WTC11 (cell line): ENCODE measurements at regions not wholly inside any gene's neighbourhood (a gene's known extent, or its start where the extent isn't known, plus 50 kb on each side); places are given as distances from the start of the nearest gene placed in this dataset.

Experiments used
- ATAC-seq: fragments of 200-7000 bp; cut with Tn5 transposase; 2 replicates; pipeline ENCODE4 v1.10.0; 2021; ENCODE audit warnings: mild to moderate bottlenecking, moderate library complexity
- CTCF ChIA-PET: fragments of 300-600 bp; sonication (Branson Sonifier 250); formaldehyde crosslinking; loops from one replicate; lab custom pipeline; 2021; ENCODE audit warnings: antibody characterized with exemption; lab: Charles Lee
- POLR2A ChIA-PET: fragments of 350-600 bp; sonication (Branson Sonifier 250); formaldehyde crosslinking; loops from one replicate; lab custom pipeline; 2021; ENCODE audit warnings: antibody characterized with exemption; lab: Charles Lee
- DNase-seq: peaks from one replicate; pipeline ENCODE4 v3.0.0; 2021; ENCODE audit warnings: low spot score
- H3K27ac Mint-ChIP-seq: 2 replicates; pipeline ENCODE4 v1.8.0; 2021; ENCODE audit warnings: mixed read lengths
- H3K27me3 Mint-ChIP-seq: 2 replicates; pipeline ENCODE4 v1.8.0; 2021; ENCODE audit warnings: low read depth, mild to moderate bottlenecking, moderate library complexity, mixed read lengths
- H3K36me3 Mint-ChIP-seq: 2 replicates; pipeline ENCODE4 v1.8.0; 2021; ENCODE audit warnings: mixed read lengths
- H3K4me1 Mint-ChIP-seq: 2 replicates; pipeline ENCODE4 v1.8.0; 2022; ENCODE audit warnings: mixed read lengths
- H3K4me3 Mint-ChIP-seq: 2 replicates; pipeline ENCODE4 v1.8.0; 2021; ENCODE audit warnings: mild to moderate bottlenecking, moderate library complexity, mixed read lengths
- H3K9me3 Mint-ChIP-seq: 2 replicates; pipeline ENCODE4 v1.8.0; 2021; ENCODE audit warnings: mixed read lengths
- ATF2 ChIP-seq: sonication (generic); formaldehyde crosslinking; IDR thresholded peaks from 2 replicates; pipeline ENCODE4 v1.8.1; 2022; ENCODE audit warnings: low read depth, missing genetic modification reagents, borderline replicate concordance
- E2F4 ChIP-seq: sonication (generic); formaldehyde crosslinking; IDR thresholded peaks from 2 replicates; pipeline ENCODE4 v1.8.1; 2022; ENCODE audit warnings: low read depth, mild to moderate bottlenecking, moderate library complexity, missing genetic modification reagents, borderline replicate concordance
- ETV6 ChIP-seq: sonication (generic); formaldehyde crosslinking; IDR thresholded peaks from 2 replicates; pipeline ENCODE4 v1.8.1; 2022; ENCODE audit warnings: mild to moderate bottlenecking, missing genetic modification reagents
- FOXJ3 ChIP-seq: sonication (generic); formaldehyde crosslinking; IDR thresholded peaks from 2 replicates; pipeline ENCODE4 v1.9.0; 2021; ENCODE audit warnings: missing genetic modification reagents, mild to moderate bottlenecking, borderline replicate concordance
- FOXK1 ChIP-seq: sonication (generic); formaldehyde crosslinking; IDR thresholded peaks from 2 replicates; pipeline ENCODE4 v1.8.0; 2022; ENCODE audit warnings: mild to moderate bottlenecking, moderate library complexity, missing genetic modification reagents
- FOXP4 ChIP-seq: sonication (generic); formaldehyde crosslinking; IDR thresholded peaks from 2 replicates; pipeline ENCODE4 v1.8.0; 2022; ENCODE audit warnings: mild to moderate bottlenecking, missing genetic modification reagents
- GTF2I ChIP-seq: fragments of 250-450 bp; sonication (Bioruptor Pico); conservative IDR thresholded peaks from 2 replicates; pipeline ENCODE4 v1.4.0; 2021; ENCODE audit warnings: mild to moderate bottlenecking
- HMGA2 ChIP-seq: fragments of 250-450 bp; sonication (Bioruptor Pico); IDR thresholded peaks from 2 replicates; pipeline ENCODE4 v1.4.0; 2021; ENCODE audit warnings: mild to moderate bottlenecking, moderate library complexity
- HMGXB4 ChIP-seq: sonication (generic); formaldehyde crosslinking; IDR thresholded peaks from 2 replicates; pipeline ENCODE4 v1.8.1; 2023; ENCODE audit warnings: mild to moderate bottlenecking, moderate library complexity, missing genetic modification reagents
- MXD4 ChIP-seq: fragments of 250-450 bp; sonication (Bioruptor Pico); IDR thresholded peaks from 2 replicates; pipeline ENCODE4 v1.8.0; 2021; ENCODE audit warnings: mild to moderate bottlenecking, moderate library complexity, borderline replicate concordance
- NFATC4 ChIP-seq: fragments of 250-450 bp; sonication (Bioruptor Pico); IDR thresholded peaks from 2 replicates; pipeline ENCODE4 v1.9.0; 2021; ENCODE audit warnings: mild to moderate bottlenecking
- NFYB ChIP-seq: sonication (generic); formaldehyde crosslinking; conservative IDR thresholded peaks from 2 replicates; pipeline ENCODE4 v1.8.0; 2022; ENCODE audit warnings: low read depth, missing genetic modification reagents
- PREB ChIP-seq: sonication (generic); formaldehyde crosslinking; IDR thresholded peaks from 2 replicates; pipeline ENCODE4 v1.8.1; 2022; ENCODE audit warnings: mild to moderate bottlenecking, missing genetic modification reagents, moderate library complexity, borderline replicate concordance
- RELA ChIP-seq: sonication (generic); formaldehyde crosslinking; IDR thresholded peaks from 2 replicates; pipeline ENCODE4 v1.8.1; 2022; ENCODE audit warnings: missing genetic modification reagents, mild to moderate bottlenecking, borderline replicate concordance
- SMAD4 ChIP-seq: sonication (generic); formaldehyde crosslinking; IDR thresholded peaks from 2 replicates; pipeline ENCODE4 v1.8.0; 2022; ENCODE audit warnings: mild to moderate bottlenecking, missing genetic modification reagents
- TCF7 ChIP-seq: sonication (generic); formaldehyde crosslinking; IDR thresholded peaks from 2 replicates; pipeline ENCODE4 v1.8.0; 2022; ENCODE audit warnings: mild to moderate bottlenecking, low read depth, missing genetic modification reagents, moderate library complexity
- USF1 ChIP-seq: sonication (generic); formaldehyde crosslinking; IDR thresholded peaks from 2 replicates; pipeline ENCODE4 v1.8.0; 2022; ENCODE audit warnings: mild to moderate bottlenecking, missing genetic modification reagents
- ZNF138 ChIP-seq: sonication (generic); formaldehyde crosslinking; conservative IDR thresholded peaks from 2 replicates; pipeline ENCODE4 v1.8.1; 2022; ENCODE audit warnings: mild to moderate bottlenecking, moderate library complexity, missing genetic modification reagents
- ZNF416 ChIP-seq: fragments of 250-450 bp; sonication (Bioruptor Pico); IDR thresholded peaks from 2 replicates; pipeline ENCODE4 v1.9.0; 2021; ENCODE audit warnings: mild to moderate bottlenecking, inconsistent platforms
- ZNF423 ChIP-seq: fragments of 250-450 bp; sonication (Bioruptor Pico); IDR thresholded peaks from 2 replicates; pipeline ENCODE4 v2.1.2; 2022; ENCODE audit warnings: mild to moderate bottlenecking, moderate library complexity
- ZNF512 ChIP-seq: sonication (generic); formaldehyde crosslinking; IDR thresholded peaks from 2 replicates; pipeline ENCODE4 v1.8.1; 2022; ENCODE audit warnings: missing genetic modification reagents, borderline replicate concordance

GRCh38 chr3:5058471-5058951 lies 63.6 kb upstream of the ARL8B start:
- ATAC-seq (no peak), DNase-seq (no peak)
- TF ChIP-seq ZNF138 (CRISPR knock-in tag), result no peak
- no peak for TF ChIP-seq ATF2
- no peak for TF ChIP-seq ZNF416 (CRISPR knock-in tag)
- TF ChIP-seq NFYB (CRISPR knock-in tag), result no peak
- no peak for TF ChIP-seq HMGXB4 (CRISPR knock-in tag)
- no peak for TF ChIP-seq PREB (CRISPR knock-in tag)
- no peak for TF ChIP-seq ZNF423 (CRISPR knock-in tag)
- TF ChIP-seq TCF7, result no peak
- no peak for TF ChIP-seq ETV6 (CRISPR knock-in tag)
- no peak for TF ChIP-seq FOXJ3 (CRISPR knock-in tag)
- CTCF ChIA-PET, result interaction anchor here (0.6 to 2.5 kb wide), 4 partner anchors 82 to 347 kb away, joined by 3 to 27 read pairs (median 6); no protein-coding TSS in a partner anchor
- no peaks in the 10 kb centered on the region for H3K4me1 Mint-ChIP-seq
- H3K36me3 Mint-ChIP-seq, result no peaks in the 10 kb centered on the region
- no peak overlapping the region for H3K27ac Mint-ChIP-seq
- no peak overlapping the region for H3K4me3 Mint-ChIP-seq
- no peaks in the 10 kb centered on the region for H3K27me3 Mint-ChIP-seq
- no peaks in the 10 kb centered on the region for H3K9me3 Mint-ChIP-seq
- POLR2A ChIA-PET, result no interaction called here

- H3K4me1 Mint-ChIP-seq, result no peaks in the 10 kb centered on the region
- TF ChIP-seq USF1 (no peak), MXD4 (CRISPR knock-in tag) (no peak), RELA (no peak), E2F4 (CRISPR knock-in tag) (no peak), TCF7 (no peak), FOXP4 (no peak), HMGXB4 (CRISPR knock-in tag) (no peak), ZNF512 (no peak), FOXK1 (CRISPR knock-in tag) (no peak), SMAD4 (no peak), NFATC4 (CRISPR knock-in tag) (no peak), GTF2I (CRISPR knock-in tag) (no peak), HMGA2 (CRISPR knock-in tag) (no peak)
Observed at GRCh38 chr3:5059782-5060181, 62.3 kb upstream of the ARL8B start.

More at GRCh38 chr3:5059782-5060181, 62.3 kb upstream of the ARL8B start:
- POLR2A ChIA-PET, result interaction anchor here (0.7 kb wide), 1 partner anchor 21 kb away, joined by 4 read pairs; no protein-coding TSS in a partner anchor
- no peak for ATAC-seq
- DNase-seq, result no peak
- CTCF ChIA-PET, result interaction anchor here (1.4 to 2.5 kb wide), 2 partner anchors 42 to 348 kb away, joined by 3 to 27 read pairs; no protein-coding TSS in a partner anchor
- H3K4me3 Mint-ChIP-seq, result no peak overlapping the region
- H3K27me3 Mint-ChIP-seq, result no peaks in the 10 kb centered on the region
- no peaks in the 10 kb centered on the region for H3K36me3 Mint-ChIP-seq
- no peak overlapping the region for H3K27ac Mint-ChIP-seq
- no peaks in the 10 kb centered on the region for H3K9me3 Mint-ChIP-seq
